ENCODE measurements at regions not wholly inside any gene's neighbourhood (a gene's known extent, or its start where the extent isn't known, plus 50 kb on each side); places are given as distances from the start of the nearest gene placed in this dataset.

- ChIA-PET CTCF (interaction anchor here (1.0 kb wide), 1 partner anchor 13 kb away, joined by 6 read pairs; no protein-coding TSS in a partner anchor), POLR2A (no interaction called here), SMC1A (ENCODE audit: uncharacterized antibody, unreplicated experiment) (no interaction called here), RAD21 (ENCODE audit: unreplicated experiment) (no interaction called here)
- no peaks in the 10 kb centered on the region for H3K4me1 ChIP-seq (ENCODE audit: control insufficient read depth, insufficient read depth, low read length)
- no peaks in the 10 kb centered on the region for H3K9me3 ChIP-seq (replicated peaks; ENCODE audit: control insufficient read depth, insufficient read depth, low read length)
- H4K20me1 ChIP-seq (ENCODE audit: control insufficient read depth, insufficient read depth) = no peaks in the 10 kb centered on the region
- no peak overlapping the region for H3K4me2 ChIP-seq (ENCODE audit: control insufficient read depth, insufficient read depth)
- DNase-seq (ENCODE audit: low read depth, low spot score) (no peak), FAIRE-seq (no peak), ATAC-seq (no peak)
- BruUV-seq (replicated peaks) = no TSS peak
- intact Hi-C loops (cut with micrococcal nuclease; ENCODE audit: unreplicated experiment) = no loop called here
- H3K36me3 ChIP-seq (ENCODE audit: control insufficient read depth in 2 of 2, insufficient read depth in 2 of 2, low read length in 1 of 2) = no peaks in the 10 kb centered on the region
- no peak overlapping the region for H2AFZ ChIP-seq (ENCODE audit: control insufficient read depth, low read depth, low read length)
- in situ Hi-C loops (cut with MboI) = no loop called here
- no peaks in the 10 kb centered on the region for H3K79me2 ChIP-seq (ENCODE audit: control insufficient read depth, insufficient read depth, low read length)
- H3K27me3 ChIP-seq (replicated peaks in 1 of 2; ENCODE audit: control insufficient read depth in 2 of 2, insufficient read depth in 2 of 2, low read length in 1 of 2) = no peaks in the 10 kb centered on the region
- no peak overlapping the region for H3K4me3 ChIP-seq
- no peak overlapping the region for H3K27ac ChIP-seq (ENCODE audit: control insufficient read depth, insufficient read depth)
- TF ChIP-seq SREBF1 (IDR thresholded peaks at IDR 0.05; ENCODE audit: low read length) (no peak), CBFB (IDR thresholded peaks at IDR 0.05; ENCODE audit: low read depth) (no peak), EZH2 (IDR thresholded peaks at IDR 0.05; ENCODE audit: borderline replicate concordance, control insufficient read depth, low read depth, low read length) (no peak), E2F4 (IDR thresholded peaks at IDR 0.05; ENCODE audit: low read depth, low read length) (no peak), SKIL (IDR thresholded peaks at IDR 0.05; ENCODE audit: low read depth, poor library complexity, severe bottlenecking) (no peak), ZBTB33 (IDR thresholded peaks at IDR 0.05) (no peak), MYB (IDR thresholded peaks at IDR 0.05; ENCODE audit: borderline replicate concordance, low read depth, low read length) (no peak)
- no peak overlapping the region for H3K9ac ChIP-seq (ENCODE audit: control insufficient read depth, insufficient read depth, low read length)
These were observed 265.2 kb downstream of the CENPW start for GRCh38 chr6:126605089-126605488.

All from GM12878 (cell line).